Omental fat pad (tissue), 3 donors: ENCODE measurements at regions not wholly inside any gene's neighbourhood (a gene's known extent, or its start where the extent isn't known, plus 50 kb on each side); places are given as distances from the start of the nearest gene placed in this dataset.

Experiments used
- ATAC-seq: fragments of 150-250 bp; one replicate; pipeline ENCODE4 v1.9.1; 2016; ENCODE audit warnings: mild to moderate bottlenecking, moderate library complexity; ENCODE audit not compliant: low FRiP score
- DNase-seq: peaks from one replicate; pipeline ENCODE4 v3.0.0-alpha.2; 2019; ENCODE audit warnings: low spot score
- TF ChIP-seq, protein P1 (sequence below), 3 donors: fragments of 450-650 bp; IDR thresholded peaks; one replicate each; pipeline ENCODE4 v1.5.1; 2016 to 2017; ENCODE audit warnings: antibody characterized with exemption in 3 of 3, mild to moderate bottlenecking in 3 of 3, moderate library complexity in 2 of 3

DNA sequence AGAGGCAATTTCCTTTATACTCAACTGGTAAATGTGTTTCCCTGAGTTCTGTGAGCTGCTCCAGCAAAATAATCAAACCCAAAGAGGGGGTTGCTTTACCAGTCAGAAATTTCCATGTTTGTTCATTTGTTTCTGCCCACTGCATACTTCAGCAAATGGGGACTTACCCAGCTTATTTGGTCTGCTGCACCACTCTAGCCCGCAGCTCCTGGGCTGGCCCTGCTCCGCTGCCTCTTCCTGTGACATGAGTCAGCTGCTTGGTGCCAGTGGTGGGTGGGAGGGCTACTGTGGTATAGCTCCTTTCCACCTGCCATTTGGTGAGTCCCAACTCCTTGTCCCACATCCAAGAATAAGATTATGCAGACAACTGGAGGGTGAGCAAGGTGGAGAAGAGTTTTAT is 644.2 kb downstream of the MCTP2 start:
- TF ChIP-seq, protein P1, sequence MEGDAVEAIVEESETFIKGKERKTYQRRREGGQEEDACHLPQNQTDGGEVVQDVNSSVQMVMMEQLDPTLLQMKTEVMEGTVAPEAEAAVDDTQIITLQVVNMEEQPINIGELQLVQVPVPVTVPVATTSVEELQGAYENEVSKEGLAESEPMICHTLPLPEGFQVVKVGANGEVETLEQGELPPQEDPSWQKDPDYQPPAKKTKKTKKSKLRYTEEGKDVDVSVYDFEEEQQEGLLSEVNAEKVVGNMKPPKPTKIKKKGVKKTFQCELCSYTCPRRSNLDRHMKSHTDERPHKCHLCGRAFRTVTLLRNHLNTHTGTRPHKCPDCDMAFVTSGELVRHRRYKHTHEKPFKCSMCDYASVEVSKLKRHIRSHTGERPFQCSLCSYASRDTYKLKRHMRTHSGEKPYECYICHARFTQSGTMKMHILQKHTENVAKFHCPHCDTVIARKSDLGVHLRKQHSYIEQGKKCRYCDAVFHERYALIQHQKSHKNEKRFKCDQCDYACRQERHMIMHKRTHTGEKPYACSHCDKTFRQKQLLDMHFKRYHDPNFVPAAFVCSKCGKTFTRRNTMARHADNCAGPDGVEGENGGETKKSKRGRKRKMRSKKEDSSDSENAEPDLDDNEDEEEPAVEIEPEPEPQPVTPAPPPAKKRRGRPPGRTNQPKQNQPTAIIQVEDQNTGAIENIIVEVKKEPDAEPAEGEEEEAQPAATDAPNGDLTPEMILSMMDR (IDR thresholded peaks at IDR 0.05), result no peak
- no peak for DNase-seq
- ATAC-seq, result no peak

DNA sequence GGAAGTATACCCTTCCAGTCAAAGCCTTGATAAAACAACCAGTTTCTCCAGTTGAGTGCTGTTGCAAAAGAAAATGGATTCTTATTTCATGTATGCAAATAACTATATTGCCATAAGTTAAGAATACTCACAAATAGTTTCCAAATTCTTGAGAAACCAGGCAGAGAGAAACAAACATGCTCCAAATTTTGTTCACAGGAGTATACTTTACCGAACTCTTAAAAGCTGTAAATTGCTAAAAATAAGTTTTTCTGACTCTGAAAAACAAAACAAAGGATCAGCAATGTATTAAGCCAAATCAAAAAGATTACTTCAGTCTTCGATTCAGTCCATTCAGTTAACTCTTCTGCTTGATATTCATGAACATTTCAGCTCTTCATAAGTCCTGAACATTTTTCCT is 646.5 kb downstream of the MCTP2 start:
- ATAC-seq (no peak), DNase-seq (no peak)
- TF ChIP-seq, protein P1 (IDR thresholded peaks at IDR 0.05), result no peak

DNA sequence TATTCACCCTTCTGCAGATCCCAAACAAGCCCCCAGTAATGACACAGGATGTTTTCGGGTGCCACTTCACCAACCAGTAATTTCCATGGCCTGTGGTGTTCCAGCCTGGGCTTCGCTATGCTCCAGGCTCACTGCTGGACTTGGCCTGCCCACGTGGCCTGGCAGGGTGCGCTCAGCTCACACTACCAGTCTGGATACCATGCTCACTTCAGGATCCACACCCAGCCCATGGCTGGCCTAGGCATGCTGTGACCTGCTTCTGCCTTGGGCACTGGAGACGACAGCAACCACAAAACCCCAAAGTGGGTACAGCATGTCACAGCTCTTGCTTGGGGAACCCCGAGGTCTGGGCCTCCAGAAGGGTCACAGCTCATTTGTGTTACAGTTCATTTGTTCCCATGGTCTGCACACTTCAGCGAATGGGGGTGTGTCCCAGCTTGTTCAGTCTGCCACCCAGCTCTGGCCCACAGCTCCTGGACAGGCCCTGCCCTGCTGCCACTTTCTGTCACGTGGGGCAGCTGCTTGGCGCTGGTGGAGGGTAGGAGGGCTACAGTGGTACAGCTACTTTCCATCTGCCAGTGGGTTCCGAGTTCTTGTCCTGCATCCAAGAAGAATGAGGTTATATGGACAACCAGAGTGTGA is 650.8 kb downstream of the MCTP2 start:
- TF ChIP-seq, protein P1 (IDR thresholded peaks at IDR 0.05), result no peak
- ATAC-seq, result no peak
- DNase-seq, result no peak

DNA sequence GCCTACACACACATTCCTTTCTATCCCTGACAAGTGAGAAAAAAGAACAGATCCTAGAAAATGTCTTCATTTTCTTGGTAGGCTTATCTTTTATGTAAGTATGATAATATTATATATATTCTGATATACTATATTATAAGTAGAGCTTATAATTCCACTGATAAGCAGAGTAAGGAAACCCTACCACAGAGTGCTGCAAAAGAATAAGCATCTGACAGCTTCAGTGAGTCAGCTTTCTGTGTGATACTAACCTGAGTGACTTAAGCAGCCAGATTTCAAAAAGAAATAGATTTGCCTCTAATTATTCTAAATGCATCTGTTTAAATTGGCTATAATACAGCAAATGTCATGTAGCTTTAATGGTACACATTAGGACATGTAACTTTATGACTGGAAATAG is 656.0 kb downstream of the MCTP2 start:
- TF ChIP-seq, protein P1 (IDR thresholded peaks at IDR 0.05), result no peak
- ATAC-seq (no peak), DNase-seq (no peak)

DNA sequence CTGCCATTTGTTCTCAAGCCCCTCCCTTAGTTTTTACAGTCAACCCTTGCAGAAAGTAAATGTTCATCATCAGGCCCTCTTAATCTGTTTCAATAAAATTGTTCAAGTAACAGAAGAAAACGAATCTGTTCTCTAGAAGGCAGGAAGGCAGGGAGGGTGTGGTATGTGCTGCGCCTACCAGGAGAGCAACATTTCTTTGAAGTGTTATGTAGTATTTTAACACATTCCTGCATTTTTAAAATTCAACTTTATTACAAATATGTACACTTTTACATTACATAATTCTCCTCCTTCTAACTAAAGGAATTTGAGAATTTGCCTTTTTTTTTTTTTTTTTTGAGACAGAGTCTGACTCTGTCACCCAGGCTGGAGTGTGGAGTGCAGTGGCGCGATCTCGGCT is 657.8 kb downstream of the MCTP2 start:
- no peak for DNase-seq
- no peak for ATAC-seq
- TF ChIP-seq, protein P1 (IDR thresholded peaks at IDR 0.05), result no peak

DNA sequence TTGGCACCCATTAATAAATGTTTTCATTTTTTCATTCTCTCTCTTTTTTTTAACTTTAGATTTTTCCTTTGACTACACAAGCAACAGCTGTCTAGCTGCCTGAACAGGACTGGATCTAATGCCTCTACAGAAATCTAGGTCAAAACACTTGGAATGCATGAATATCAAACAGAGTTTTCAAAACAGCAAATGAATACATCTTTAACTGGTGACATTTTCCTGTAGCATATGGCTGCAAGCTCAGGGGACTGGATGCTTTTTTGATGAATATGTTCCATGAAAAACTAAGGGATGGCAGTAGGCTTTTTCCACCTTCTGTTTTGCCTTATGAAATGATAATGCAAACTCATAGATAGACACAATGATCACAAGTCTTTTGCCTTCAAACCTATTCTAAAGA is 661.7 kb downstream of the MCTP2 start:
- no peak for ATAC-seq
- TF ChIP-seq, protein P1 (IDR thresholded peaks at IDR 0.05), result no peak
- no peak for DNase-seq

DNA sequence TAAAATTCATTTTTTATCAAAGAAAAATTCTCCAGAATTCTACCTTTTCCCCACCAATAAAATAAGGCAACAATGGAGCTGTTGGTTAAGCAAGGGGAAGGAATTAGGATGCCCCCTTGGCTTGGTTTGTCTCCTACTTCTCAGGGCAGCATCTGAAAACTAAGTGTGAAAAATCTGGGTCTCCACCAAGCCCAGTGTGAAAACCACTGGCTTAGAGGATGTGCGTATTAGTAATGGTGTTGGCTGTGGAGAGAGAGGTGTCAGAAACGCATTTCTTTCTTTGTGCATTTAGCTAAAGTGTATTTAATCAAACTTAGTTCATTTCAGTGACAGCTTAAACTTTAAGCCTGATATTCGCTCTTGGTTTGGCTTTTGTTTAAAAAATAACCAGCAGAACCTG is 662.7 kb downstream of the MCTP2 start:
- DNase-seq, result no peak
- ATAC-seq, result no peak
- TF ChIP-seq, protein P1 (IDR thresholded peaks at IDR 0.05), result no peak
